ENCODE measurements at regions not wholly inside any gene's neighbourhood (a gene's known extent, or its start where the extent isn't known, plus 50 kb on each side); places are given as distances from the start of the nearest gene placed in this dataset.

GRCh38 chr1:209456878-209457277 lies 126.6 kb upstream of the CAMK1G start:
- peaks cover 0 to 3% (median 0%) of the 10 kb centered on the region in 4 donors for H3K4me1 ChIP-seq
- intact Hi-C loops (cut with DNase I): no loop called here
- no peak for TF ChIP-seq EP300 (IDR thresholded peaks at IDR 0.05)
- no peak for TF ChIP-seq POLR2A (IDR thresholded peaks at IDR 0.05; ENCODE audit: low read depth)
- no peak for TF ChIP-seq POLR2AphosphoS5 (IDR thresholded peaks at IDR 0.05)
- no peak for TF ChIP-seq CTCF (IDR thresholded peaks at IDR 0.05)
- no peaks in the 10 kb centered on the region for H3K36me3 ChIP-seq
- no peak overlapping the region for H3K4me3 ChIP-seq
- H3K9me3 ChIP-seq: peaks cover 0 to 9% (median 5%) of the 10 kb centered on the region in 4 donors
- WGBS: 60% methylated on average over 1 of the region's 1 CpG
- no peak overlapping the region for H3K27ac ChIP-seq (replicated peaks in 1 of 4)
- H3K27me3 ChIP-seq: no peaks in the 10 kb centered on the region
- DNase-seq (ENCODE audit: extremely low spot score): no peak

GRCh38 chr1:209457401-209458125 lies 126.0 kb upstream of the CAMK1G start:
- TF ChIP-seq EP300 (IDR thresholded peaks at IDR 0.05) (no peak), POLR2AphosphoS5 (IDR thresholded peaks at IDR 0.05) (no peak), POLR2A (IDR thresholded peaks at IDR 0.05; ENCODE audit: low read depth) (no peak), CTCF (IDR thresholded peaks at IDR 0.05) (no peak)
- Histone ChIP-seq H3K9me3 (peaks cover 0 to 15% (median 10%) of the 10 kb centered on the region in 4 donors), H3K36me3 (no peaks in the 10 kb centered on the region), H3K27ac (replicated peaks in 1 of 4) (no peak overlapping the region), H3K27me3 (no peaks in the 10 kb centered on the region), H3K4me1 (peaks cover 0 to 3% (median 0%) of the 10 kb centered on the region in 4 donors), H3K4me3 (no peak overlapping the region)
- no peak for DNase-seq (ENCODE audit: extremely low spot score)
- 77% methylated on average over 6 of the region's 6 CpGs for WGBS
- intact Hi-C loops (cut with DNase I): no loop called here

GRCh38 chr1:209458921-209459320 lies 124.6 kb upstream of the CAMK1G start:
- Histone ChIP-seq H3K27ac (replicated peaks in 1 of 4) (no peak overlapping the region), H3K4me1 (peaks cover 0 to 3% (median 0%) of the 10 kb centered on the region in 4 donors), H3K36me3 (no peaks in the 10 kb centered on the region), H3K9me3 (peaks cover 0 to 21% (median 11%) of the 10 kb centered on the region in 4 donors), H3K27me3 (no peaks in the 10 kb centered on the region), H3K4me3 (no peak overlapping the region)
- intact Hi-C loops (cut with DNase I): no loop called here
- WGBS: 90% methylated on average over 3 of the region's 3 CpGs
- DNase-seq (ENCODE audit: extremely low spot score): no peak
- TF ChIP-seq EP300 (IDR thresholded peaks at IDR 0.05) (no peak), POLR2AphosphoS5 (IDR thresholded peaks at IDR 0.05) (no peak), POLR2A (IDR thresholded peaks at IDR 0.05; ENCODE audit: low read depth) (no peak), CTCF (IDR thresholded peaks at IDR 0.05) (no peak)

- Histone ChIP-seq H3K36me3 (no peaks in the 10 kb centered on the region), H3K27ac (replicated peaks in 1 of 4) (no peak overlapping the region), H3K4me1 (peaks cover 0 to 3% (median 0%) of the 10 kb centered on the region in 4 donors), H3K27me3 (no peaks in the 10 kb centered on the region), H3K4me3 (no peak overlapping the region), H3K9me3 (peaks cover 0 to 21% (median 11%) of the 10 kb centered on the region in 4 donors)
- DNase-seq (ENCODE audit: extremely low spot score): no peak
- TF ChIP-seq EP300 (IDR thresholded peaks at IDR 0.05) (no peak), POLR2A (IDR thresholded peaks at IDR 0.05; ENCODE audit: low read depth) (no peak), POLR2AphosphoS5 (IDR thresholded peaks at IDR 0.05) (no peak), CTCF (IDR thresholded peaks at IDR 0.05) (no peak)
- intact Hi-C loops (cut with DNase I): no loop called here
Observed at GRCh38 chr1:209461168-209461567, 122.3 kb upstream of the CAMK1G start.

- Histone ChIP-seq H3K9me3 (peaks cover 0 to 21% (median 11%) of the 10 kb centered on the region in 4 donors), H3K4me3 (no peak overlapping the region), H3K36me3 (no peaks in the 10 kb centered on the region), H3K27ac (replicated peaks in 1 of 4) (no peak overlapping the region), H3K27me3 (no peaks in the 10 kb centered on the region), H3K4me1 (peaks cover 0 to 3% (median 0%) of the 10 kb centered on the region in 4 donors)
- DNase-seq (ENCODE audit: extremely low spot score): no peak
- TF ChIP-seq POLR2A (IDR thresholded peaks at IDR 0.05; ENCODE audit: low read depth): no peak
- TF ChIP-seq POLR2AphosphoS5 (IDR thresholded peaks at IDR 0.05): no peak
- no peak for TF ChIP-seq EP300 (IDR thresholded peaks at IDR 0.05)
- TF ChIP-seq CTCF (IDR thresholded peaks at IDR 0.05): no peak
- intact Hi-C loops (cut with DNase I): no loop called here
Observed at GRCh38 chr1:209462433-209462832, 121.1 kb upstream of the CAMK1G start.
